ENCODE measurements at regions not wholly inside any gene's neighbourhood (a gene's known extent, or its start where the extent isn't known, plus 50 kb on each side); places are given as distances from the start of the nearest gene placed in this dataset.
"Not testable (repeated sequence)": the region's sequence is repeated elsewhere in the genome, so short reads cannot be mapped to it uniquely, and the experiment has no call there.

GRCh38 chr5:91464886-91465646, 81.9 kb upstream of the ARRDC3 start:
- ATAC-seq (no peak), DNase-seq (ENCODE audit: missing footprints) (no peak)
- intact Hi-C loops (cut with DNase I), result no loop called here

GRCh38 chr5:91457681-91458058, 74.6 kb upstream of the ARRDC3 start:
- intact Hi-C loops (cut with DNase I), result no loop called here
- no peak for DNase-seq (ENCODE audit: missing footprints)
- ATAC-seq, result no peak

DNA sequence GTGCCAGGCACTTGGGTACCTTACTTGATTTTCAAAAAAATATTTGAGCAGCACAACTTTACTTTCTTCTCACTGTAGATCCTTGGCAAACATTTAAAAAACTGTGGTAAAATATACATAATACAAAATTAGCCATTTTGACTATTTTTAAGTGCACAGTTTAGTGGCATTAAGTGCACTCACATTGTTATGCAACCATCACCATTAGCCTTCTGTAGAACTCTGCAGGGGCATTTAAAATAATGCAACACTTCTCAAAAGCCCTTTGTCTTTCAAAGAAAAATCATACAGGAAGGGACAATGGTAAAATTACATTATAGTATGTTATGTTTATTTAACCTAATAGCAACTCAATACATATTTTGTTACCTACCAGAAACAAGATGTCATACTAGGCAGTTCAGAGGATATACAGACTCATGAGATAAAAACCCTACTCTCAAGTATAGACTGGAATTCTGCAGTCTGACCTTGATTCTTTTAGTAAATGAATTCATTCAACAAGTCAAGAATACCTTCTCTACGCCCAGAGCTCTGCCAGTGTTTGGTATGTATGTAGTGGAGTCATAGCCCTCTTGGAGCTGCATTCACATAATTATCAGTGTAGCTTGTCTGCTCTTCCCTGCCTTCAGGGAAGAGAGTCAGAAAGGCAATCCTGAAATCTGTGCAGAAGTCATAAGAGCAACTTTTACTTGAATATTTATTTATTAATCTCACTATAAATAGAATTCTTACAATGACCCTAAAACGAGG, 74.0 kb upstream of the ARRDC3 start:
- no peak for DNase-seq (ENCODE audit: missing footprints)
- intact Hi-C loops (cut with DNase I), result no loop called here
- no peak for ATAC-seq

- ATAC-seq, result no peak
- intact Hi-C loops (cut with DNase I), result no loop called here
- DNase-seq (ENCODE audit: missing footprints), result no peak
These were observed 66.0 kb upstream of the ARRDC3 start for GRCh38 chr5:91449083-91449482.

- intact Hi-C loops (cut with DNase I); ATAC-seq; DNase-seq (ENCODE audit: missing footprints): not testable (repeated sequence)
These were observed 65.0 kb upstream of the ARRDC3 start for GRCh38 chr5:91448079-91448478.

GRCh38 chr5:91446880-91447279, 63.8 kb upstream of the ARRDC3 start:
- intact Hi-C loops (cut with DNase I); ATAC-seq; DNase-seq (ENCODE audit: missing footprints): not testable (repeated sequence)

GRCh38 chr5:91443761-91444467, 60.8 kb upstream of the ARRDC3 start:
- DNase-seq (ENCODE audit: missing footprints) (no peak), ATAC-seq (no peak)
- intact Hi-C loops (cut with DNase I), result no loop called here

DNA sequence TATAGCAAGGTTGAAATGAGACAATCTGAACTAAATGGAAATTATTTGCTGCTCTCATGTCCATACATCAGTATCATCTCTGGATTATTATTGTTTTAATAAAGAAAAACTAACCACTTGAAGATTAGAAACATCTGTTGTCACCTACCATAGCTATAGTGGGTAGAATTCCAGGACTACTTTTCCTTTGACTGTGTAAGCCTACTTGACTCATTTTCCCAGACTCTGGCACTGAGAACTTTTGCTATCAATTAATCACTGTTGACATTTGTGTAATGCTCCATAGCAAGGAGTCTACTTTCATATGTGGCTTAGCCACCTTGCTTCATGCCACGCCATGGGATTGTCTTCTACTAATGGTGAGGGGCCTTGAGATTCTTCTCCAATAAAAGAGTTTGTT, 59.9 kb upstream of the ARRDC3 start:
- DNase-seq (ENCODE audit: missing footprints) (no peak), ATAC-seq (no peak)
- intact Hi-C loops (cut with DNase I), result no loop called here

GRCh38 chr5:91441082-91441481, 58.0 kb upstream of the ARRDC3 start:
- ATAC-seq (no peak), DNase-seq (ENCODE audit: missing footprints) (no peak)
- intact Hi-C loops (cut with DNase I), result no loop called here

DNA sequence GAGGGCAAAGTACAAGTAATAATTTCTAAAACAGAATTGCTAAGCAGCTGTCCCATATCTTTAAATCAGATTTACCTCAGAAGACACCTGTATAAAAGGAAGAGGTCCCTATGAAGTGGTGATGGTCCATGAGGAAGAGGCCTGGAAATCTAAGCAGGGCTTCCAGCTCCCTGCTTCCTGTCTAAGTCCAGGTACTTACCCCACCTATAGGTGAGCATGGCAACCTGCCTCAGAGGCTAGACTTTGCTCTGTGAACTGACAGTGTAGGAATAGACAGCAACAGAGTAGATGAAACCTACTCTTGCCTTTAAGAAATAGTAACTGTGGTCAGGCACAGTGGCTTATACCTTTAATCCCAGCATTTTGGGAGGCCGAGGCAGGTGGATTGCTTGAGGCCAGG, 55.8 kb upstream of the ARRDC3 start:
- DNase-seq (ENCODE audit: missing footprints), result no peak
- ATAC-seq, result no peak
- intact Hi-C loops (cut with DNase I), result no loop called here

DNA sequence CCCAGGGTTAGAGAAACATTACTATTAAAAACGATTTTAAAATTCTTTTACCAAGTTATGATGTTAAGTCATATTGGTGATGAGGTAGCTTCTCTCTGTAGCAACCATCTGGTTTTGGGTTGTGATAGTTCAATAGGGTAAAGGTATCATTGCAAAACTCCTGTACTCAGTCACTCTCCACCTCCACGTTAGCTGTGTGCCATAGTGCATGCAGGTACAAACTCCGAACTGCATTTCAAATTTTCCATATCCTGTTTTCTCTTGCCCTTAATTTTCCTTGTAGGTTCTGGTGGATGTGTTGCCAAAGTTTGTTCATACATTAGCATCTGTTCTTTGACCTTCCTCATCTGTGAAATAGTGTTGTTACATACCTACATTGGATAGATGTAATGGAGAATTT, 53.1 kb upstream of the ARRDC3 start:
- DNase-seq (ENCODE audit: missing footprints), result no peak
- no peak for ATAC-seq
- intact Hi-C loops (cut with DNase I), result no loop called here

DNA sequence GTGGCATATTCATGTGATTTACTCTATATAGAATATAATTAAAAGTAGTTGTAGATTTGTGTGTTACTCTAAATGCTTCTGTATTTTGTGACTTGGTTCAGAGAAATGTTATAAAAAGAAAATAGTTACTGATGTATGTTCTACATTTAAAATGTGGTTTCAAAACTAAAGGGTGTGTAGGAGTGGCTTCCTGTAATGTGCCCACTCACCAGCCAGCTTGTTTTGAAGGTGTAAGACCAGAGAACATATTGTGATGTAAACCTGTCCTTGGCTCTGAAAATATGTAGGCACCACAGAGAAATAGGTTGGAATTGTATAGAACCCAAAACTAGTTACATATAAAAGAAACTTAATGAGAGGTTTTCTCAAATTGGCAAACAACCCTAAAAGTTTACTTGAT, 51.2 kb upstream of the ARRDC3 start:
- DNase-seq (ENCODE audit: missing footprints), result no peak

GRCh38 chr5:91433861-91434260, 50.7 kb upstream of the ARRDC3 start:
- ATAC-seq (no peak), DNase-seq (ENCODE audit: missing footprints) (no peak)
- intact Hi-C loops (cut with DNase I), result no loop called here

More for the DNA sequence above, 51.2 kb upstream of the ARRDC3 start:
- intact Hi-C loops (cut with DNase I), result no loop called here
- ATAC-seq, result no peak

All from Right ventricle myocardium inferior (tissue), 1 donor.